Body of pancreas (tissue), 4 donors: ENCODE measurements at regions not wholly inside any gene's neighbourhood (a gene's known extent, or its start where the extent isn't known, plus 50 kb on each side); places are given as distances from the start of the nearest gene placed in this dataset.

Experiments
- POLR2A ChIP-seq, 3 donors: fragments of 450-650 bp; IDR thresholded peaks; one replicate each; pipeline ENCODE4 v1.6.1; 2016; ENCODE audit warnings: antibody characterized with exemption in 3 of 3, mild to moderate bottlenecking in 2 of 3
- TF ChIP-seq, protein P1 (sequence below), 7 experiments: fragments of 450-650 bp in 4 of 7; fragments of 200-600 bp in 3 of 7; sonication (generic) in 3 of 7; IDR thresholded peaks; one replicate each; pipeline ENCODE4 v1.5.1; 2016 to 2019; ENCODE audit warnings: antibody characterized with exemption in 7 of 7

DNA sequence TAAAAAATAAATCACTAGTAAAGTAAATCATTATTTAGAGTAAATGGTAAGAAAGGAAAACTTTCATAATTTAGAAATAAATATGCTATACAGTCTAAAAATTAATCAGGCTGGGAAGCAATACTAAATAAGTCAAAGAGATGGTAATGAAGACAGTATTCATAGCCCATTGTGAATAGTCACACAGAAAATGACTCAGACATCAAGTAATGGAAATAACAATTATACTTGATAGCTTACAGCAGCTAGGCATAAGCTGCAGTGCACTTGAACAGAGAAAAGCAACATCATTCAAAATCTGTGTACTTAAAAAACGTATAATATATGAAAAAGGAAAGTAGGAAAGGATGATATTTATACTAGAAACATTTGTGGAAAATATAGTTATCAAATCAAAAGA lies 642.5 kb upstream of the GNPDA2 start:
- TF ChIP-seq, protein P1, sequence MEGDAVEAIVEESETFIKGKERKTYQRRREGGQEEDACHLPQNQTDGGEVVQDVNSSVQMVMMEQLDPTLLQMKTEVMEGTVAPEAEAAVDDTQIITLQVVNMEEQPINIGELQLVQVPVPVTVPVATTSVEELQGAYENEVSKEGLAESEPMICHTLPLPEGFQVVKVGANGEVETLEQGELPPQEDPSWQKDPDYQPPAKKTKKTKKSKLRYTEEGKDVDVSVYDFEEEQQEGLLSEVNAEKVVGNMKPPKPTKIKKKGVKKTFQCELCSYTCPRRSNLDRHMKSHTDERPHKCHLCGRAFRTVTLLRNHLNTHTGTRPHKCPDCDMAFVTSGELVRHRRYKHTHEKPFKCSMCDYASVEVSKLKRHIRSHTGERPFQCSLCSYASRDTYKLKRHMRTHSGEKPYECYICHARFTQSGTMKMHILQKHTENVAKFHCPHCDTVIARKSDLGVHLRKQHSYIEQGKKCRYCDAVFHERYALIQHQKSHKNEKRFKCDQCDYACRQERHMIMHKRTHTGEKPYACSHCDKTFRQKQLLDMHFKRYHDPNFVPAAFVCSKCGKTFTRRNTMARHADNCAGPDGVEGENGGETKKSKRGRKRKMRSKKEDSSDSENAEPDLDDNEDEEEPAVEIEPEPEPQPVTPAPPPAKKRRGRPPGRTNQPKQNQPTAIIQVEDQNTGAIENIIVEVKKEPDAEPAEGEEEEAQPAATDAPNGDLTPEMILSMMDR (IDR thresholded peaks at IDR 0.05), result no peak
- no peak for TF ChIP-seq POLR2A (IDR thresholded peaks at IDR 0.05)
